Chondrocyte (in vitro differentiated cells): ENCODE measurements at regions not wholly inside any gene's neighbourhood (a gene's known extent, or its start where the extent isn't known, plus 50 kb on each side); places are given as distances from the start of the nearest gene placed in this dataset.

Experiments
- DNase-seq: peaks from one replicate; pipeline ENCODE4 v3.0.0; 2021; ENCODE audit warnings: mixed read lengths, low spot score
- H3K27ac Mint-ChIP-seq: one replicate; pipeline ENCODE4 v1.8.0; 2021; ENCODE audit warnings: mild to moderate bottlenecking, moderate library complexity, mixed read lengths; ENCODE audit not compliant: unreplicated experiment
- H3K27me3 Mint-ChIP-seq: 2 replicates; pipeline ENCODE4 v1.8.0; 2021; ENCODE audit warnings: low read depth, mixed read lengths
- H3K36me3 Mint-ChIP-seq: 2 replicates; pipeline ENCODE4 v1.8.0; 2021; ENCODE audit warnings: low read depth, mixed read lengths
- H3K4me1 Mint-ChIP-seq: 2 replicates; pipeline ENCODE4 v1.8.0; 2021; ENCODE audit warnings: low read depth, mild to moderate bottlenecking, mixed read lengths
- H3K4me3 Mint-ChIP-seq: one replicate; pipeline ENCODE4 v1.8.0; 2021; ENCODE audit warnings: mild to moderate bottlenecking, moderate library complexity, mixed read lengths; ENCODE audit not compliant: unreplicated experiment
- H3K9me3 Mint-ChIP-seq: 2 replicates; pipeline ENCODE4 v1.8.0; 2021; ENCODE audit warnings: low read depth, mixed read lengths
- TF ChIP-seq, protein P1 (sequence below): fragments of 200-600 bp; sonication (generic); IDR thresholded peaks from 2 replicates; pipeline ENCODE4 v1.5.0; 2021; ENCODE audit warnings: antibody characterized with exemption, mild to moderate bottlenecking, moderate library complexity

DNA sequence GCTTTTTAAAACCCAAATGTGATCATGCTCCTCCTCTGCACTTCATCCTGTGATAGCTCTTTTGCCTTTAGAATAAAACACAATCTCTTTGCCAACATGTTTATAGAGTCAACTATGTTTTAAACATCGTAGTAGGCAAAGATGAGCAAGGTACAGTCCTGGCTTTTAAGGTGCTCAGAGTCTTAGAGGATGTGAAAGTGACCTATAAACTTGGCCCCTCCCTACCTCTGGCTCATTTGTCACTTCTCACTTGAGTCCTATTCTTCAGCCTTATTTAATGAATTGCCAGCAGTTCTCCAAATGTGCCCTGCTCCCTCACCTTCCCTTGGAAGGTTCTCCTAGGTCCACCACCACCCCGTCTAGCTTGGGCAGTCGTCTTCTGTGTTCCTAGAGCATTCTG lies 617.0 kb upstream of the NR5A2 start:
- Mint-ChIP-seq H3K4me3 (no peak overlapping the region), H3K27me3 (no peaks in the 10 kb centered on the region), H3K4me1 (peaks cover 17% of the 10 kb centered on the region), H3K27ac (no peak overlapping the region), H3K9me3 (peaks cover 3% of the 10 kb centered on the region), H3K36me3 (no peaks in the 10 kb centered on the region)
- DNase-seq = no peak
- TF ChIP-seq, protein P1, sequence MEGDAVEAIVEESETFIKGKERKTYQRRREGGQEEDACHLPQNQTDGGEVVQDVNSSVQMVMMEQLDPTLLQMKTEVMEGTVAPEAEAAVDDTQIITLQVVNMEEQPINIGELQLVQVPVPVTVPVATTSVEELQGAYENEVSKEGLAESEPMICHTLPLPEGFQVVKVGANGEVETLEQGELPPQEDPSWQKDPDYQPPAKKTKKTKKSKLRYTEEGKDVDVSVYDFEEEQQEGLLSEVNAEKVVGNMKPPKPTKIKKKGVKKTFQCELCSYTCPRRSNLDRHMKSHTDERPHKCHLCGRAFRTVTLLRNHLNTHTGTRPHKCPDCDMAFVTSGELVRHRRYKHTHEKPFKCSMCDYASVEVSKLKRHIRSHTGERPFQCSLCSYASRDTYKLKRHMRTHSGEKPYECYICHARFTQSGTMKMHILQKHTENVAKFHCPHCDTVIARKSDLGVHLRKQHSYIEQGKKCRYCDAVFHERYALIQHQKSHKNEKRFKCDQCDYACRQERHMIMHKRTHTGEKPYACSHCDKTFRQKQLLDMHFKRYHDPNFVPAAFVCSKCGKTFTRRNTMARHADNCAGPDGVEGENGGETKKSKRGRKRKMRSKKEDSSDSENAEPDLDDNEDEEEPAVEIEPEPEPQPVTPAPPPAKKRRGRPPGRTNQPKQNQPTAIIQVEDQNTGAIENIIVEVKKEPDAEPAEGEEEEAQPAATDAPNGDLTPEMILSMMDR = no peak

DNA sequence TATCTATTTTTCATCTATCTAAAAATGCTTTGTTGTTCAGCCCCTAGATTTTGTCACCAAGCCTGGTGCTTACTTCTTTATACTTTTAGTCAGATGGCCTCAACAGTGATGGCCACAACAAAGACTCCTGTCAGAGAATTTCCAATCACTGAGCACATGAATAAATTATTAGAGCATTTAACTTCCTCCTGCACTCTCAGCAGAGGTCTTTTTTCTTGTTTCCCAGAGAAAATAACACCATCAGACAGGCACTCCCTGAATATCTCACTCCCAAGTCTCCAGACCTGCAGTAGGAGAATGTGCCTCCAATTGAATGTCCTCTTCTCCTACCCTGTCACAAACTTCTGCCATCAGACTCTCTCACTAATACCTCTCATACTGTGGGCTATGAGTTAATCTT lies 616.0 kb upstream of the NR5A2 start:
- Mint-ChIP-seq H3K27me3 (no peaks in the 10 kb centered on the region), H3K27ac (no peak overlapping the region), H3K4me3 (no peak overlapping the region), H3K4me1 (peaks cover 11% of the 10 kb centered on the region), H3K9me3 (peaks cover 6% of the 10 kb centered on the region), H3K36me3 (peaks cover 2% of the 10 kb centered on the region)
- TF ChIP-seq, protein P1 = no peak
- no peak for DNase-seq

DNA sequence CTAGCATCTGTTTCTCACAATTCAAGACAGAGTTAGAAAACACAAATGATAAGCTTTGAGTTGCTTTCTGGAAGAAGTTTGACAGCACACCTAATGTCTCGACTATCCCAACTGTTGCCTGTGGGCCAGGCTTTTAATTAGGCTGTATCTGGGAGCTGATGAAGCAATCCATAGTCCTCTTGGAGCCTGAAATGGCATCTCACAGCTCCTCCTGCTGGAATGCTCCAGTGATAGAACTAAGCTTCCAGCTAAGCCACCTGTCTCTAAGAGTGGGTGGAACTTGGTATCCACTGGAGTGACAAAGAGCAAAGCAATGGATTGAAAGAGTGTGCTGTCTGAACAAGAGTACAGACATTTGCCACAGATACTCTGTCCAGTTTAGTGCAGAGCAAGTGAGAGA lies 605.3 kb upstream of the NR5A2 start:
- H3K27me3 Mint-ChIP-seq = no peaks in the 10 kb centered on the region
- DNase-seq = no peak
- no peak overlapping the region for H3K4me3 Mint-ChIP-seq
- peaks cover 3% of the 10 kb centered on the region for H3K36me3 Mint-ChIP-seq
- TF ChIP-seq, protein P1 = peak; percentile 71
- no peak overlapping the region for H3K27ac Mint-ChIP-seq
- peaks cover 12% of the 10 kb centered on the region for H3K9me3 Mint-ChIP-seq
- peaks cover 13% of the 10 kb centered on the region for H3K4me1 Mint-ChIP-seq

DNA sequence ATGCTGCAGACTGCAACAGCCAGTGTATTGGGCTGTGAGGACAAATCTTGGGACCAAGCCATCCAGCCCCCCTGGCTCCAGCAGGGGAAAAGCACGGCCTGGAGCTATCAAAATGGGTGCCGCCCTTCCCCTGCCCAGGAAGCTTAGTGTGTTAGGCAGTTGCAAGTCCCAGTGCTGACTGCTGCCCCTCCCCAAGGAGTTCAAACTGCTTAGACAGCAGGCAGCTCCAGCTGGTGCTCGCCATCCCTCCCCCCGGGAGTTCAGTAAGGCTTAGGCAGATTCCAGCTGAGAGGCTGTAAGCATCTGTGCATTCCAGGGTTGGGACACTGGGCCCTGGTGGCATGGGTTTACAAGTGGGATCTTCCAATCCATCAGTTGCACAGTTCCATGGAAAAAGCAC lies 579.6 kb upstream of the NR5A2 start:
- Mint-ChIP-seq H3K9me3 (peaks cover 31% of the 10 kb centered on the region), H3K4me1 (peaks cover 28% of the 10 kb centered on the region), H3K27ac (peak overlapping the region; percentile 89), H3K4me3 (no peak overlapping the region), H3K27me3 (no peaks in the 10 kb centered on the region), H3K36me3 (peaks cover 15% of the 10 kb centered on the region)
- TF ChIP-seq, protein P1 = no peak
- no peak for DNase-seq

DNA sequence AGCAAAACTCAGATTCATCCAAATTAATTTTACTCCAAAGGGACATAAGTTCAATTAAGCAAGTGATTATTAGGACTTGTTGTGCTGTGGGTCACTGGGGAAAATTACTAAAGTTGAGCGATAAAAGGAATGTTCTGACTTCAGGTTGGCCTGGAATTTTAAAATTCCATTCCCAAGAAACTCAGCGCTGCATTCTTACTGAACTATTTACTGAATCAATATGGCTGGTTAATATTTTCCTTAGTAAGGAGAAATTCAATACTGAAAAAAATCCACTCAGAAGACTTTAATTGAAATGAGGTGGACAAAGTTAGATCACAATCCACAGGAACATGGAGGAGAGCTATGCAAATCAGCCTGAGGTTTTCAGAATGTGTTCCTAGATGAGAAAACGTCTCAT lies 578.9 kb upstream of the NR5A2 start:
- Mint-ChIP-seq H3K4me1 (peaks cover 31% of the 10 kb centered on the region), H3K27me3 (no peaks in the 10 kb centered on the region), H3K27ac (peak overlapping the region; percentile 89), H3K4me3 (peak overlapping the region; percentile 17), H3K9me3 (peaks cover 25% of the 10 kb centered on the region), H3K36me3 (peaks cover 12% of the 10 kb centered on the region)
- DNase-seq = no peak
- TF ChIP-seq, protein P1 = no peak
